ENCODE measurements at regions not wholly inside any gene's neighbourhood (a gene's known extent, or its start where the extent isn't known, plus 50 kb on each side); places are given as distances from the start of the nearest gene placed in this dataset.

GRCh38 chr2:38460313-38460712, 83.2 kb upstream of the ATL2 start:
- TF ChIP-seq CTCF (IDR thresholded peaks at IDR 0.05) (no peak), POLR2A (IDR thresholded peaks at IDR 0.05) (no peak)
